Activated CD4-positive, alpha-beta memory T cell treated with anti-CD3 and anti-CD28 coated beads for 36 hours (primary cell): ENCODE measurements at regions not wholly inside any gene's neighbourhood (a gene's known extent, or its start where the extent isn't known, plus 50 kb on each side); places are given as distances from the start of the nearest gene placed in this dataset.

Experiments
- CTCF ChIA-PET: fragments of 350-600 bp; sonication (Branson Sonifier 250); formaldehyde crosslinking; loops from one replicate; lab custom pipeline; 2021; ENCODE audit warnings: antibody characterized with exemption, inconsistent platforms; lab: Charles Lee
- POLR2A ChIA-PET: fragments of 350-600 bp; sonication (Branson Sonifier 250); formaldehyde crosslinking; loops from one replicate; lab custom pipeline; 2021; ENCODE audit warnings: antibody characterized with exemption; lab: Charles Lee
- DNase-seq: peaks from one replicate; pipeline ENCODE4 v3.0.0-alpha.2; 2020
- H3K27ac Mint-ChIP-seq: one replicate; pipeline ENCODE4 v1.8.0; 2021; ENCODE audit warnings: mixed read lengths
- H3K27me3 Mint-ChIP-seq: one replicate; pipeline ENCODE4 v1.8.0; 2021; ENCODE audit warnings: mixed read lengths
- H3K36me3 Mint-ChIP-seq: one replicate; pipeline ENCODE4 v1.8.0; 2021; ENCODE audit warnings: mixed read lengths
- H3K4me1 Mint-ChIP-seq: one replicate; pipeline ENCODE4 v1.8.0; 2021; ENCODE audit warnings: low read depth, mixed read lengths
- H3K4me3 Mint-ChIP-seq: one replicate; pipeline ENCODE4 v1.8.0; 2021; ENCODE audit warnings: mild to moderate bottlenecking, mixed read lengths
- H3K9me3 Mint-ChIP-seq: one replicate; pipeline ENCODE4 v1.8.0; 2021; ENCODE audit warnings: mixed read lengths
- intact Hi-C: fragments of 100-400 bp; cut with micrococcal nuclease; formaldehyde crosslinking; loops from one replicate; pipeline ENCODE4 v1.15.1; 2023

GRCh38 chr6:166677941-166678340 is 50.9 kb upstream of the RPS6KA2 start:
- ChIA-PET POLR2A (no interaction called here), CTCF (no interaction called here)
- Mint-ChIP-seq H3K27ac (no peak overlapping the region), H3K36me3 (no peaks in the 10 kb centered on the region), H3K4me1 (no peaks in the 10 kb centered on the region), H3K9me3 (peaks cover 2% of the 10 kb centered on the region), H3K4me3 (no peak overlapping the region), H3K27me3 (no peaks in the 10 kb centered on the region)
- intact Hi-C loops, result no loop called here
- no peak for DNase-seq
